ENCODE measurements at regions not wholly inside any gene's neighbourhood (a gene's known extent, or its start where the extent isn't known, plus 50 kb on each side); places are given as distances from the start of the nearest gene placed in this dataset.

DNA sequence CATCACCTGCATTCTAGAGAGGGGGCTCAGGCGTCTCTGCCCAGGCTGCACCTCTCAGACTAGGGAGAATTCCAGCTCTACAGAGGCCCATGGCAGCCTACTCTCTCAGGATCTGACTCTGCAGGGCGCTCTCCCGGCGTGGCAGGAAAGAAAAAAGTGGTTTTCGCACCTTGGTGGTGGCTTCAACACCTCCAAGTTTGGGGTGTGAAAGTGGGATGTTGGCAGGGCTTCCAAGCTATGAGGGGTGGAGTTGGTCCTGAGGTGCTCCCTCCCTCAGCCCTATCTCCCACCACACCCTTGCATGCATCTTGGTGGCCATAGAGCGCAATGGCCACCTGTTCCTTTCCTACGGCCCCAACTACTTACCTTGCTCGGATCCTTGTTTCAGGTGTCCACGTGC lies 166.5 kb downstream of the VSIG4 start:
- no peak for TF ChIP-seq CTCF (IDR thresholded peaks at IDR 0.05; ENCODE audit: low read depth, low read length)
- no peak for TF ChIP-seq MYC (IDR thresholded peaks at IDR 0.05; ENCODE audit: low read depth, low read length)
- TF ChIP-seq MAX (IDR thresholded peaks at IDR 0.05; ENCODE audit: low read depth, low read length) = no peak
